Uterus (tissue), 2 donors: ENCODE measurements at regions not wholly inside any gene's neighbourhood (a gene's known extent, or its start where the extent isn't known, plus 50 kb on each side); places are given as distances from the start of the nearest gene placed in this dataset.

Experiments
- CTCF ChIP-seq, 4 experiments: fragments of 200-600 bp in 2 of 4; fragments of 450-650 bp in 2 of 4; sonication (generic) in 2 of 4; IDR thresholded peaks; one replicate each; pipeline ENCODE4 v1.5.1; 2016 to 2019; ENCODE audit warnings: antibody characterized with exemption in 4 of 4, mild to moderate bottlenecking in 2 of 4, moderate library complexity in 1 of 4
- POLR2A ChIP-seq, 2 donors: fragments of 450-650 bp; IDR thresholded peaks; one replicate each; pipeline ENCODE4 v1.6.1; 2016; ENCODE audit warnings: antibody characterized with exemption in 2 of 2, mild to moderate bottlenecking in 1 of 2, moderate library complexity in 1 of 2

GRCh38 chr6:91099479-91099878 lies 512.6 kb upstream of the MAP3K7 start:
- TF ChIP-seq CTCF (IDR thresholded peaks at IDR 0.05) (no peak), POLR2A (IDR thresholded peaks at IDR 0.05) (no peak)
